HG02852 (cell line): ENCODE measurements at regions not wholly inside any gene's neighbourhood (a gene's known extent, or its start where the extent isn't known, plus 50 kb on each side); places are given as distances from the start of the nearest gene placed in this dataset.
"Not testable (repeated sequence)": the region's sequence is repeated elsewhere in the genome, so short reads cannot be mapped to it uniquely, and the experiment has no call there.

ENCODE experiments used
- ATAC-seq: cut with Tn5 transposase; IDR thresholded peaks from one replicate; pipeline ENCODE4 v1.9.1; 2021; ENCODE audit warnings: mild to moderate bottlenecking, moderate library complexity; ENCODE audit not compliant: unreplicated experiment

- no peak for ATAC-seq
Observed at GRCh38 chr6:19210849-19211590, 626.1 kb upstream of the ID4 start.

DNA sequence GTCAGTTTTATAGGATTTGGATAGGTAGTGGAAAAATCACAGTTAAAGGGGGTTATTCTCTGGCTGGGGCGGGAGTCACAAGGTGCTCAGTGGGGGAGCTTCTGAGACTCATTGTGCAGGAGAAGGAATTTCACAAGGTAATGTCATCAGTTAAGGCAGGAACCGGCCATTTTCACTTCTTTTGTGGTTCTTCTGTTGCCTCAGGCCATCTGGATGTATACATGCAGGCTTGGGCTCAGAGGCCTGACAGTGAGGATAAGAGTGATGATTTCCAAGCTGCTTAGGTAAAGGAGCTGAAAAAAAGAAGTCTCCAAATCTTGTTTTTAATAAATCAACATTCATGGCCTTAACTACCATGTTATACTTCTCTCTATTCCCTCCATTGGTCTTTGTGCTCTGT lies 622.9 kb upstream of the ID4 start:
- ATAC-seq, result no peak

DNA sequence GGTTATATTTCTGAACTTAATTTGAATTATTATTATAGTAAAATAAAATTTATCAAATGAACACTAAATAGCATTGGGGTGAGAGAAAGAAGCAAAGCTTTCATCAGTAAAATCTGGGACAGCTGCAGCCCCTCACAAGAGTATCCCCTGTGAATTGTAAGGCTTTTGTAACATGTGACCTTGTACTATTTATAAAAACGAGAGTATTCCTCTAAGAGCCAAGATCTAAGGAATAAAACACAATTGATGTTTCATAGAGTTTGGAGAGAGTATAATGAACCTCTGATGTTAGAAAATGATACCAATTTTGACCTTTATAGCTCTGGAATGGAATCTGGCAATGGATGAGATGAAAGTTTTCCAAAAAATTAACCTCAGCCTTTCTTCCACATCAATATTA lies 617.2 kb upstream of the ID4 start:
- no peak for ATAC-seq

DNA sequence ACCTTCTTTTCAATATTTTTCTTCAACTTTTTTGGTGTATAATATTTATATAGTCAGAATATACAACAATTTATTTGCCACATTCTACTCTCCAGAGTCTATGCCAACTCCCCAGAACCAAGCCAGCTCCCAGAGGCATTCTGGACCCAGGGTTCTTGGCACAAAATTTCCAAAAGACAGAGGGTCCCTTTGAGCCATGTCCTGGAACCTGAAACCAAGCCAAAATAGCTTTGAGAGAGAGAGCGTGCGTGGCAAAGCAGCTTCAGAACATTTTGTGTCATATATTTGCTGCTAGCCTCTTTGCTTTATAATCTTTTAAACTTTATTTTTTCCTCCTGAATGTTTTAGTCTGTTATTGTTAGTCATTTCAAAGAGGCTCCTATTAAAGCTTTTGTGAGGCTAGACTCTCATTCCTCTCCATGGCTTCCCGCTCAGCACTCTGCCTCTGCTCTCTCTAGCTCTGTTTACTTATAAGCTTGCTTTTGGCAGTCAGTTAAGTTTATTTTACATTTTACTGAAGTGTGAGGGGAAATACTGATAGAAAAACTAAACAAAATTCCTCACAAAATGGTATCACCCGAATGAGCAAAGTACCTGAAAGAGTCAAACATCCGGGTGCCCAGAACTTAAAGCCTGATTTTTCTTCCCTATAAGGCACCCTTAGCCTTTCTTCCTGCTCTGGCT lies 605.1 kb upstream of the ID4 start:
- no peak for ATAC-seq

- no peak for ATAC-seq
Observed at GRCh38 chr6:19245656-19246055, 591.5 kb upstream of the ID4 start.

GRCh38 chr6:19247181-19247580 lies 590.0 kb upstream of the ID4 start:
- ATAC-seq, result not testable (repeated sequence)

GRCh38 chr6:19256123-19256522 lies 581.0 kb upstream of the ID4 start:
- not testable (repeated sequence) for ATAC-seq

GRCh38 chr6:19261642-19262041 lies 575.5 kb upstream of the ID4 start:
- ATAC-seq, result no peak

- ATAC-seq, result no peak
Observed at GRCh38 chr6:19268117-19268516, 569.1 kb upstream of the ID4 start.

GRCh38 chr6:19268718-19269117 lies 568.5 kb upstream of the ID4 start:
- no peak for ATAC-seq

GRCh38 chr6:19269341-19269898 lies 567.8 kb upstream of the ID4 start:
- ATAC-seq, result no peak

GRCh38 chr6:19270616-19271015 lies 566.6 kb upstream of the ID4 start:
- no peak for ATAC-seq

GRCh38 chr6:19279273-19279684 lies 557.9 kb upstream of the ID4 start:
- no peak for ATAC-seq

- no peak for ATAC-seq
Observed at GRCh38 chr6:19287928-19288327, 549.2 kb upstream of the ID4 start.

DNA sequence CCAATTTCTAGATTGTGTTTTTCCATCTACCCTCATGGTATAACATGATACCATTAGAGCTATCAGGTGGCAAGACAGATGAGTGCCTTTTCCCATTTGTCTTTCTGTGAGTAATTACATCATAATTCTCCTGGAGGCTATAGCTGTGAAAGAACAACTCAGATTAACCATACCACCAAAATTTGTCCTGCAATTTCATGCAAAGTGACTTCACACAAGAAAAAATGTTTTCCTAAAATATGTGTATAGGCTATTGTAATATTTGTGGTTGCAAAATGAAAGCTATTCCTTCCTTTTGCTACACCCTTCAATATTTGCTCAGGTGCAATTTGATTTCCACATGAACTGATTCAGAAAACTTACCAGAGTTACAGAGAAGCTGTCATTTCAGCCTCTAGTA lies 547.7 kb upstream of the ID4 start:
- ATAC-seq, result no peak

DNA sequence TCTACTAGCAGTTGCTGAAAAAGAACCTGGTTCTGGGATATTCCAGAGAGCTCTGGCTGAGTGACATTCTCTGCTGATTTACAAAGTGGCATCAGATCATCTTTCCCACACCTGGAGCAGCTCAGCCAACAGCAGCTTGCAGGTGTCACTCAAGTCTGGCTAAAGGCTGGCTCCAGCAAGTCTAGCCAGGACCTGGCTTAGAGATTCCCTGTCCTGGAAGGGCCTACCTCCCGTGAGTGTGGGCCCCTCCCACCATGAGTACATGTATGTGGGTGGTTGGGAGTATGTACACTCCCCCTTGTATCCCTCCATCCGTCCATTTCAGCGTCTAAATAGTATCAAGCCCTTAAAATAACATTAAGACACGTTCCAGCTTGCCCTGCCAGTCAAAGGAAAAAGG lies 539.3 kb upstream of the ID4 start:
- ATAC-seq, result no peak

DNA sequence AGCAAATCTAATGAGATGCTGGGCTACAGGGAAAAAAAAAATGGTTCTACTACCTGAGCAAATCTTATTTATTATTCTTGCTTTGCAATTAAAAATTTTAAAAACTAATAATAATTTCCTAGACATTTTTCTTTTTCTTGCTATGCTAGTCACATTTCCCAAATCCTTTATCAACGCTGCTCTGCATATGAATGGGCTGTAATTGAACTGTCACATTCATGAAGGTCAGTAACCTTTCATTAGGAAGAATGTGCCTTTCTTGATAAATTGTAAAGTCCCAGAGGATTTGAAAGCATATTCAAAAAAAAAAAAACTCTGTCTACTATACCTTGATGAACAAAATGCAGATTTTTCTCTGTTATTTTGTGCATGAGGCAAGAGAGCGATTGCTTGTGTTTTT lies 538.7 kb upstream of the ID4 start:
- ATAC-seq, result no peak

GRCh38 chr6:19299129-19299528 lies 538.0 kb upstream of the ID4 start:
- ATAC-seq, result no peak

DNA sequence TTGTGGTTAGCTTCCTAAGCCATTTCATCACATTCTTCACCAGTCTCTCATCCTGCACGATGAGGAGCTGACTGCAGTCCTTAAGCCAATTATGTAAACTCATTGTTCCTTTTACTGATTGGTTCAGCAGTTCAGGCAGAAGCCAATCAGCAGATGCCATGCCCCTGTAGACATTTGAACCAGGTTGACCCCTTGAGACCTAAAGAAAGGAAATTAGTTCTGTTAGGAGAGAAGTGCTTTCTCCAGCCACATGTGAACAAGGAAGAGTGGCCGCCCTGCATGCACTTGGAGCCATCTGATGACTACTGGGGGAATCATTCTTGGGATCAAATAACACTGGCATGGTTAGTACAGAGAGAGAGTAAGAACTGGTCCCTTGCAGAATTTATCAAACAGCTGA lies 535.2 kb upstream of the ID4 start:
- no peak for ATAC-seq

- no peak for ATAC-seq
Observed at GRCh38 chr6:19303383-19303782, 533.8 kb upstream of the ID4 start.

GRCh38 chr6:19309661-19310060 lies 527.5 kb upstream of the ID4 start:
- no peak for ATAC-seq

- ATAC-seq, result no peak
Observed at GRCh38 chr6:19311786-19312185, 525.4 kb upstream of the ID4 start.
